SK-N-SH treated with all-trans-retinoic acid at 6 μM for 48 hours (cell line): ENCODE measurements at regions not wholly inside any gene's neighbourhood (a gene's known extent, or its start where the extent isn't known, plus 50 kb on each side); places are given as distances from the start of the nearest gene placed in this dataset.

Source experiments
- ATAC-seq: fragments of 200-7000 bp; cut with Tn5 transposase; 3 replicates; pipeline ENCODE4 v1.9.1; 2020; ENCODE audit warnings: mild to moderate bottlenecking, moderate library complexity
- ARNTL ChIP-seq: fragments of 450-650 bp; formaldehyde crosslinking; IDR thresholded peaks from 2 replicates; pipeline ENCODE4 v1.5.0; 2020; ENCODE audit warnings: low read depth, mild to moderate bottlenecking, moderate library complexity, borderline replicate concordance
- BACH2 ChIP-seq: fragments of 250-450 bp; sonication (Bioruptor Pico); IDR thresholded peaks from 2 replicates; pipeline ENCODE4 v1.9.0; 2021; ENCODE audit warnings: mild to moderate bottlenecking, borderline replicate concordance
- CREB5 ChIP-seq: fragments of 250-450 bp; sonication (Bioruptor Pico); IDR thresholded peaks from 2 replicates; pipeline ENCODE4 v1.5.1; 2020; ENCODE audit warnings: low read depth, mild to moderate bottlenecking, moderate library complexity
- CSDC2 ChIP-seq: fragments of 250-450 bp; sonication (Bioruptor Pico); IDR thresholded peaks from 2 replicates; pipeline ENCODE4 v1.5.0; 2020; ENCODE audit warnings: mild to moderate bottlenecking, moderate library complexity
- ESRRG ChIP-seq: fragments of 250-450 bp; sonication (Bioruptor Pico); IDR thresholded peaks from 2 replicates; pipeline ENCODE4 v1.6.1; 2021; ENCODE audit warnings: mild to moderate bottlenecking
- GLIS3 ChIP-seq: fragments of 250-450 bp; sonication (Bioruptor Pico); IDR thresholded peaks from 2 replicates; pipeline ENCODE4 v1.5.0; 2020; ENCODE audit warnings: mild to moderate bottlenecking, moderate library complexity
- ISL1 ChIP-seq: fragments of 250-450 bp; sonication (Bioruptor Pico); IDR thresholded peaks from 2 replicates; pipeline ENCODE4 v2.1.2; 2022; ENCODE audit warnings: mild to moderate bottlenecking, moderate library complexity
- OSR1 ChIP-seq: fragments of 250-450 bp; sonication (Bioruptor Pico); IDR thresholded peaks from 2 replicates; pipeline ENCODE4 v1.8.0; 2022; ENCODE audit warnings: moderate library complexity, mild to moderate bottlenecking, inconsistent platforms
- PATZ1 ChIP-seq: fragments of 250-450 bp; sonication (Bioruptor Pico); IDR thresholded peaks from 2 replicates; pipeline ENCODE4 v1.8.0; 2020; ENCODE audit warnings: mild to moderate bottlenecking, moderate library complexity, borderline replicate concordance
- POU6F1 ChIP-seq: fragments of 250-450 bp; sonication (Bioruptor Pico); IDR thresholded peaks from 2 replicates; pipeline ENCODE4 v1.8.0; 2021; ENCODE audit warnings: low read depth, mild to moderate bottlenecking, moderate library complexity, borderline replicate concordance
- PPARA ChIP-seq: fragments of 250-450 bp; sonication (Bioruptor Pico); IDR thresholded peaks from 2 replicates; pipeline ENCODE4 v1.5.0; 2020; ENCODE audit warnings: mild to moderate bottlenecking, borderline replicate concordance
- RARB ChIP-seq: fragments of 250-450 bp; sonication (Bioruptor Pico); IDR thresholded peaks from 2 replicates; pipeline ENCODE4 v1.8.0; 2021; ENCODE audit warnings: mild to moderate bottlenecking, moderate library complexity
- TCF4 ChIP-seq: fragments of 250-450 bp; sonication (Bioruptor Pico); IDR thresholded peaks from 2 replicates; pipeline ENCODE4 v1.8.0; 2021; ENCODE audit warnings: mild to moderate bottlenecking, moderate library complexity, borderline replicate concordance
- TOX ChIP-seq: fragments of 250-450 bp; sonication (Bioruptor Pico); IDR thresholded peaks from 2 replicates; pipeline ENCODE4 v1.8.0; 2021; ENCODE audit warnings: mild to moderate bottlenecking, moderate library complexity, borderline replicate concordance
- TSHZ2 ChIP-seq: fragments of 250-450 bp; sonication (Bioruptor Pico); IDR thresholded peaks from 2 replicates; pipeline ENCODE4 v1.5.0; 2020; ENCODE audit warnings: mild to moderate bottlenecking, moderate library complexity
- ZC3H10 ChIP-seq: fragments of 250-450 bp; sonication (Bioruptor Pico); IDR thresholded peaks from 2 replicates; pipeline ENCODE4 v1.5.1; 2021; ENCODE audit warnings: mild to moderate bottlenecking, moderate library complexity
- ZFP30 ChIP-seq: fragments of 450-650 bp; formaldehyde crosslinking; IDR thresholded peaks from 2 replicates; pipeline ENCODE4 v1.5.0; 2022; ENCODE audit warnings: mild to moderate bottlenecking, moderate library complexity
- ZNF565 ChIP-seq: fragments of 450-650 bp; formaldehyde crosslinking; conservative IDR thresholded peaks from 2 replicates; pipeline ENCODE4 v1.5.0; 2020; ENCODE audit warnings: low read depth, mild to moderate bottlenecking, moderate library complexity
- ZNF70 ChIP-seq: fragments of 450-650 bp; formaldehyde crosslinking; IDR thresholded peaks from 2 replicates; pipeline ENCODE4 v1.5.0; 2020; ENCODE audit warnings: mild to moderate bottlenecking, moderate library complexity
- ZNF8 ChIP-seq: fragments of 450-650 bp; formaldehyde crosslinking; IDR thresholded peaks from 2 replicates; pipeline ENCODE4 v1.5.0; 2020; ENCODE audit warnings: mild to moderate bottlenecking, moderate library complexity

- TF ChIP-seq TOX (CRISPR knock-in tag) (no peak), ZNF565 (CRISPR knock-in tag) (no peak), TCF4 (no peak), OSR1 (no peak)
- no peak for ATAC-seq
Observed at GRCh38 chr9:89668216-89668865, 63.5 kb downstream of the GADD45G start.

- TF ChIP-seq PPARA (CRISPR knock-in tag) (no peak), ZNF8 (no peak), ISL1 (CRISPR knock-in tag) (no peak), CREB5 (CRISPR knock-in tag) (no peak), ZNF70 (CRISPR knock-in tag) (no peak), ZC3H10 (CRISPR knock-in tag) (no peak), CSDC2 (CRISPR knock-in tag) (no peak), GLIS3 (CRISPR knock-in tag) (no peak), BACH2 (CRISPR knock-in tag) (no peak)
- ATAC-seq = no peak
Observed at GRCh38 chr9:89668866-89669246, 64.0 kb downstream of the GADD45G start.

GRCh38 chr9:89669361-89669842, 64.6 kb downstream of the GADD45G start:
- TF ChIP-seq ZNF8 = no peak
- no peak for TF ChIP-seq ESRRG (CRISPR knock-in tag)
- no peak for TF ChIP-seq CSDC2 (CRISPR knock-in tag)
- no peak for TF ChIP-seq PATZ1 (CRISPR knock-in tag)
- no peak for TF ChIP-seq ARNTL (CRISPR knock-in tag)
- TF ChIP-seq ZFP30 (CRISPR knock-in tag) = no peak
- TF ChIP-seq RARB (CRISPR knock-in tag) = no peak
- TF ChIP-seq ZNF565 (CRISPR knock-in tag) = no peak
- no peak for TF ChIP-seq POU6F1
- no peak for TF ChIP-seq ZNF70 (CRISPR knock-in tag)
- ATAC-seq = no peak

- ATAC-seq = no peak
- TF ChIP-seq CSDC2 (CRISPR knock-in tag) (no peak), ESRRG (CRISPR knock-in tag) (no peak), PATZ1 (CRISPR knock-in tag) (no peak)
Observed at GRCh38 chr9:89670114-89670513, 65.3 kb downstream of the GADD45G start.

- no peak for ATAC-seq
- no peak for TF ChIP-seq OSR1
- no peak for TF ChIP-seq ZC3H10 (CRISPR knock-in tag)
- no peak for TF ChIP-seq RARB (CRISPR knock-in tag)
- no peak for TF ChIP-seq ZNF70 (CRISPR knock-in tag)
- no peak for TF ChIP-seq ESRRG (CRISPR knock-in tag)
- TF ChIP-seq POU6F1 = no peak
- TF ChIP-seq ZNF565 (CRISPR knock-in tag) = no peak
- TF ChIP-seq CREB5 (CRISPR knock-in tag) = no peak
- TF ChIP-seq TCF4 = no peak
- TF ChIP-seq TSHZ2 (CRISPR knock-in tag) = no peak
- no peak for TF ChIP-seq GLIS3 (CRISPR knock-in tag)
Observed at GRCh38 chr9:89670801-89671434, 66.1 kb downstream of the GADD45G start.
